GM12865 (cell line): ENCODE measurements at regions not wholly inside any gene's neighbourhood (a gene's known extent, or its start where the extent isn't known, plus 50 kb on each side); places are given as distances from the start of the nearest gene placed in this dataset.

ENCODE experiments used
- DNase-seq: peaks from one replicate; pipeline ENCODE4 v3.0.0; 2010; ENCODE audit warnings: low read depth
- H3K4me3 ChIP-seq: 2 replicates; pipeline ENCODE4 v1.5.1; 2011; ENCODE audit warnings: mild to moderate bottlenecking, low read depth, low read length, control low read depth
- CTCF ChIP-seq: IDR thresholded peaks from 2 replicates; pipeline ENCODE4 v1.5.1; 2011; ENCODE audit warnings: low read length, control low read depth, low read depth, inconsistent platforms; ENCODE audit not compliant: insufficient read depth; ENCODE audit errors: missing control alignments

DNA sequence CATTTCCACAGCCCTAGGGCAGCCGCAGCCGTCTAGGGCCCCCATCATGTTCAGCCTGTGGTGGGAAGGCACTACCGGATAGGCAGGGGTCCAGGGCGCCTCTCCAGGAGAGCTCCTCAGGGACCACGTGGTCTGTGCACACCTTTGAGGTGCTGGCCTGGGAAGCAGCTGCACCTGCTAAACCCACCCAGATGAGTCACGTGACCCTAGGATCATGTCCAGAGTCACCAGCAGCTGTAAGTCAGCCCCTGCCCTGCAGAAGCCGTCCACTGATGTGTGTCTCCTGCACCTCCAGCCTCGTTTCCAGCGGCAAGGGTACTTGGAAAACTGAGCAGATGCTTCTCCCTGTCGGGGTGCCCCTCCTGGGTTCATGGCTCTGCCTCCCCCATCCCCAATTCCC lies 682.6 kb upstream of the SALL3 start:
- DNase-seq, result no peak
- TF ChIP-seq CTCF, result no peak
- H3K4me3 ChIP-seq, result no peak overlapping the region

DNA sequence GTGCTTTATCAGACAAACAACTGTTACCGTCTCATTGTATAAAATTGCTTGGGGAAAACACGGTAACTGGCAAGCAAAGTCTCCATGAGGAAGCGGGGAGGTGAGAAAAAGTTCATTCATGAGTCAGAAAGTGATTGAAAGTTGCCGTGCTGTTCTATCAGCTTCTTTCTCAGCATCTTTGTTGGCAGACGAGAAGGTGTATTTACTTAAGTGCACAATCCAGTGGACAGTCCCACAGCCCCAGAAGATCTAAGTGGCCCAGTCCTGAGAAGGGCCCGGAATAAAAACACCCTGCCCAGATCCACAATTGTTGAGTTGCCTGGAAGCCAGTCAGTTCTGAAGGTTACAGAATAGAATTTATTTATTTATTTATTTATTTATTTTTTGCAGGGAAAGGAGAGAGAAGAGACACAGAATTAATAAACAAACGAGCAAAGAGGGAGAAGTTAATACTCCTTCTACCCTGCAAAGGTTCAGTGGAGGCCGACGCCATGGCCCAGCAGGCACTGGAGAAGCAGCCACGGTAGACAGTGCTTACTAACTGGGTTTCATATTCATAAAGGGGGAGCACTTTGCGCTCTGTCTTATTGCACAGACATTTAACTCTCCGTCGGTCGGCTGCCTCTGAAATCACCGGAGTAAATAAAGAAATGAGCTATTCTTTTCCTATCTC lies 676.0 kb upstream of the SALL3 start:
- TF ChIP-seq CTCF, result no peak
- no peak overlapping the region for H3K4me3 ChIP-seq
- no peak for DNase-seq

DNA sequence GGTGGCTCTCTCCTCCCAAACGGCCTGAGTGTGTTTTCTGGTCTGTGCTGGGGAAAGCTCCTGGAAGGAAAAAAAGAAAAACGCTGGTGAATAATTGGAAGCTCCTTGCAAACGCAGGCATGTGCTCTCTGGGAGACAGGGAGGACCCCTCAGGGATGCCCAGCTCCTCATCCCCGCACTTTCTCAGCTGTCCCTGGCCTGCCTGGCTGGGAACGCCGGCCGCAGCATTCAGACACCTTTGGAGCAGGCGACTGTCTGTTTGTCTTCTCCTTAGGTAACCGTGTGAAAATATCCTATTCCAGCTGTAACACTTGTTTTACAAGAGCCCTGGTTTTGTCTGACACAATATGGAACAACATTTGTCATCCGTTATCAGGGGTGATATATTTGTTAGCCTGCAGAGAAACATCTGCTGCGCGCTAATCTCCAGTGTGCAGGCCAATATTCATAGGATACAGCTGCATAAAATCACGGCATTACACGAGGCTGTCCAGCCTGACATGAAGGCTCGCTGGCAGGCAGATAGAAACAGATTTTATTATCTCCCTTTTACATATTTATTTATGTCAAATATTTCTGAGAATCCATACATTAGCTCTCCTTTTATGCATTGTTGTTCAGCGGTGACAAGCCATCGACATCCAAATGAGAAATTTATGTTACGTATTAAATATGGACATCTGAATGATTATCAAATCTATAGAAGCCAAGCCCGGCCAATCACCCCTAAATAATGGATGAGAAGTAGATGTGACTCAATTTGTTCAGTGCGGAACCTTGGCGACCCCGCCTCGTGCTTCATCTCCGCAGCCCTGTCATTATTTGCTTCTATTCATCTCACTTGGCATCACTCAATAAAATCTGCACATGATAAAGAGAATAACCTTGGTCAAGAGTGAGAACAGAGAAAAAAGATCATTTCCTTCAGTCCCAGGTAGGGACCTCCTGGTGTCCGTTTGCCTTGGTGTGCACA lies 675.1 kb upstream of the SALL3 start:
- no peak for TF ChIP-seq CTCF
- no peak overlapping the region for H3K4me3 ChIP-seq
- no peak for DNase-seq

- no peak for DNase-seq
- TF ChIP-seq CTCF, result no peak
- H3K4me3 ChIP-seq, result no peak overlapping the region
Measured at GRCh38 chr18:78305789-78306188, 673.8 kb upstream of the SALL3 start.

DNA sequence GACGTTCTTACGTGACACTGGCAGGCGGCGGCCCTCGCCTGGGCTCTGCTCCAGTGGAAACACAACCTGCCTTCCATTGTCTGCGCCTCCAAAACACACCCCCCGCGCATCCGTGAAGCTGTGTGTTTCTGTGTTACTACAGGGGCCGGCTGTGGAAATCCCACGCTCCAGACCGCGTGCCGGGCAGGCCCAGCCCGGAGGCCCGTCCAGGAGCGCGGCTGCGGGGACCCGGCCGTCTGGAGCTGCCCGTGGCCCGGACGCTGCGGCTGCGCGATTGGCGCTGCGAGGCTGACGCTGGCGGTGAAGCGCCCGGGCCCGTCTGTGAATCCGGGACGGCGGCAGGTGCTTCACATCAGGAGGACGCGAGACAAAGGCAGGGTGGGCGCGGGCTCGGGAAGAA lies 670.3 kb upstream of the SALL3 start:
- no peak for DNase-seq
- TF ChIP-seq CTCF, result no peak
- H3K4me3 ChIP-seq, result no peak overlapping the region

GRCh38 chr18:78309924-78310323 lies 669.7 kb upstream of the SALL3 start:
- H3K4me3 ChIP-seq, result no peak overlapping the region
- no peak for TF ChIP-seq CTCF
- DNase-seq, result no peak
